ENCODE measurements at regions not wholly inside any gene's neighbourhood (a gene's known extent, or its start where the extent isn't known, plus 50 kb on each side); places are given as distances from the start of the nearest gene placed in this dataset.

DNA sequence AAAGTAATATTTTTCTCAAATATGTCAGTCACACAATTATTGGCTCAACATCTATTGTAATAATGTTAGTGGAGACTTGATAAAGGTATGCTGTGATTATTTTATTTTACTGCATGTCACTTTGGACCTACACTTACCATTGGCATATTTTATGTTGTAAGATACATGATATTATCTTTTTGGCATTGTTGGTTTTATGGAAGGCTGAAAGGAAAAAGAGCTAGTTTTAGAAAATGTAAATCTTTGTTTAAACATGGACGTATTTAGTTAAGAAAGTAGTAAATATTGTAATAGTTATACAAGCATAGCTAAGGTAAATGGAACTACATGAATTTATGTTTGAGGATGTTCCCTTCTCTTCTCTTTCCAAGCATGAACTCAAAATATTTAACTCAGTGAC lies 1399.3 kb downstream of the STIM2 start:
- TF ChIP-seq GATA2 (IDR thresholded peaks at IDR 0.05; ENCODE audit: low read depth, low read length) (no peak), GATA3 (IDR thresholded peaks at IDR 0.05; ENCODE audit: low read depth, low read length) (no peak)

DNA sequence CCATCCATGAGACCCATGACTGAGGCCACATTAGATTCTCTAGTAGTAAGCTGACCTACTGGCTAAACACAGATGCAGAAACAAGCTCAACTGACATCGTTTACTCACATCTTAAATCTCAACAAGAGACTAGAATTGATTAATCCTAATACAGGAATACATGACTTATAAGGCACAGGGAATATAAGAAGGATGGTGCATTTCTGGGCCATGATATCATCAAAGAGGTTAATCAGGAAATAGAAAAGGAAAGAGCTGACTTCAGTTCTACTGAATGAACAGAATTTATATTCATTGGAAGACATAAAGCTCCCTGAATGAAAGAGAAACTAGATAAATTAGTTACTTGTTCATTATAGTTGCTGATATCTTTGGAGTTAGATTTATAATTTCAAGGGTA lies 1406.5 kb downstream of the STIM2 start:
- TF ChIP-seq GATA2 (IDR thresholded peaks at IDR 0.05; ENCODE audit: low read depth, low read length), result no peak
- TF ChIP-seq GATA3 (IDR thresholded peaks at IDR 0.05; ENCODE audit: low read depth, low read length), result no peak

DNA sequence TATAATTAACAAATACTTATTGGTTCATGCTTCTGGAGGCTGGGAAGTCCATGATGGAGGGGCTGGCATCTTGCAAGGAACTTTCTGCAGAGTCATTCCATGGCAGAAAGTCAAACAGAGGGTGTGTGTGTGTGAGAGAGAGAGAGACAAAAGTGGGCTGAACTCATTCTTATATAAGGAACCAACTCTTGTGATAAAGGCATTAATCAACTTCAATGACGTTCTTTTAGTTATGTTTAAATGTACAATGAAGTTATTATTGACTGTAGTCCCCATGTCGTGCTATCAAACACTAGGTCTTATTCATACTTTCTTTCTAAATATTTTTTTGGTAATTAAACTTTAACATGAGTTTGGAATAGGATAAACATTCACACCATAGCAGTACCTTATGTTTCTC lies 1408.8 kb downstream of the STIM2 start:
- TF ChIP-seq GATA3 (IDR thresholded peaks at IDR 0.05; ENCODE audit: low read depth, low read length) (no peak), GATA2 (IDR thresholded peaks at IDR 0.05; ENCODE audit: low read depth, low read length) (no peak)

DNA sequence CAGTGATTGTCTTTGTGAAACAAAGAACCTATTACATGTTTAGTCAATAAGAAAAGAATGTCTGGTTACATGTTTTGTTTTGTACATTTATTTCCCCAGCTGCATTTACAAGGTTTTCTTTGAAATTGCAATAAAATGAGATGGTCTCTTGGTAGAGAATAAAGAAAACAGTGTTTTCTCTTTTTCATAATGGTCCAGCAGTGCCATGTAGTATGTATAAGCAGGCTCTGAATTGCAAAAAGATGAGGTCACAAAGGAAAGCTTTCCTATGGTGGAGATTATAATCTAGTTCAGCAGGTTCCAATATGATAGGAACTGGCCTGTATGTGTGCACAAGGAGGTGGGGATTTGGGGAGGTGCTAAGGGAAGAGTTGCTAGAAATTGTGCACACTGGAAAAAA lies 1417.3 kb downstream of the STIM2 start:
- TF ChIP-seq GATA2 (IDR thresholded peaks at IDR 0.05; ENCODE audit: low read depth, low read length), result no peak
- TF ChIP-seq GATA3 (IDR thresholded peaks at IDR 0.05; ENCODE audit: low read depth, low read length), result no peak

DNA sequence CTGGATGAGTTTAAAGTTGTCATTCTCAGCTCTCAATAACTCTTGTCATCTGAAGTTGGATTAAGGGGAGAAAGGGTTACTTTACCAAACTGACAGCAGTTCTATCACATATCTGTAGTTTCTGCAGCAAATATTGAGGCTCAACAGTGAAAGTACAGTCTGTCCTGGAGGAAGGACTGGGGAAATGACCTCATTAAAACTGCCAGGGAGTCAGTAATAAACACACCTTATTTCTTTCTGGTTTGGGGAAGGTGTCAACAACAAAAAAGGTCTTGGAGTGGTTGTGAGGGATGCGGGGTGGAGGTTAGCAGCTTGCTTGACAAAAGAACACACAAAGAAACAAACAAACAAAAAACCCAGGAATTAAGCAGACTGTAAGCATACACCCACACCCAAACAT lies 1418.0 kb downstream of the STIM2 start:
- TF ChIP-seq GATA3 (IDR thresholded peaks at IDR 0.05; ENCODE audit: low read depth, low read length) (no peak), GATA2 (IDR thresholded peaks at IDR 0.05; ENCODE audit: low read depth, low read length) (no peak)

DNA sequence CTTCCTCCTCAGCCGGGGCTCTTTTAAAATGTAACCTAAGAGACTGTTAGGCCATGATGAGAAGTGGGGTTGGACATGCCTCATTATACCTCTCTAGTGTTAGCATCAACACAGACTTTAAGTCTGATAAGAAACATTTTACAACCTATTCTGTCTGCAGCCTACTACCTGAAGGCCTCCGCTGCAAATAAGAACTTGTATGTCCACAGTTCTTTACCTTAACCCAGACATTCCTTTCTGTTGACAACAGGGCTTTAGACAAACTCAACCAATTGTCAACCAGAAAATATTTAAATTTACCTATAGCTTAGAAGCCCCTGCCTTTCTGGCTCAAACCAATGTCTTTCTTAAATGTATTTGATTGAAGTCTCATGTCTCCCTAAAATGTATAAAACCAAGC lies 1418.6 kb downstream of the STIM2 start:
- TF ChIP-seq GATA2 (IDR thresholded peaks at IDR 0.05; ENCODE audit: low read depth, low read length) (no peak), GATA3 (IDR thresholded peaks at IDR 0.05; ENCODE audit: low read depth, low read length) (no peak)

DNA sequence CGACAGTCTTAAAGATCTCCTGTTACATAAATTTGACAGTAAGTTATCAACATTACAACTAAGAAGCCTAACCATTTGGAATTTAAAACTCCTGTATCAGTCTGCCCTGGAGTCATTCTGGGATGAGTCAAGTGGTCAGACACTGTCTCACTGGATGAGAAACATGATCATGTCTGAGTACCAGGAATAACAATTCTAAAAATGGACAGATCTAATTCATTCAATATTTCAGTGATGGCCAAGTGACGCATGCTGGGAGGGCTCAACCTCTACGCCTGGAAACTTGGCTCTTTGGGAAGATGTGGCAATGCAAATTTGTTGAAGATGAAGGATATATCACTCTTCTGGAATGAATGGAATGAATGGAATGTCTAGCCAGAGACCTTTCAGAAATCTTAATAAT lies 1427.2 kb downstream of the STIM2 start:
- no peak for TF ChIP-seq GATA3 (IDR thresholded peaks at IDR 0.05; ENCODE audit: low read depth, low read length)
- TF ChIP-seq GATA2 (IDR thresholded peaks at IDR 0.05; ENCODE audit: low read depth, low read length), result no peak

DNA sequence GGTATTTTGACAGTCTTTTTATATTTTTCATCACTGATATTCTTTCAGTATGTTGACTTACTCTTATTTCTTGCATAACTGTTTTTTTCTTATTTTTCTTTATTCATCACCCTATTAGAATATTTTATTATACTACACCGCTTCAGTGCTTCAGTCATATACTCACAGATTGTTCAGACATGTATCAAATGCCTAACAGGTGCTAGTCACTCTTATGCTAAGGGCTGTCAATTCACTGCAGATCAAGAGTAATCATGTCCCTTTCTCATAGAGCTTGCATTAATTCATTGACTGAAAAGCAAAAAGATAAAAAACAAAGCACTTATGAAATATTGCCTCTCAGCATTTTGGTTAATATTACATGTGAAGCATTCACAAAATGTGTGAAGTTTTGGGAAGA lies 1435.6 kb downstream of the STIM2 start:
- no peak for TF ChIP-seq GATA2 (IDR thresholded peaks at IDR 0.05; ENCODE audit: low read depth, low read length)
- TF ChIP-seq GATA3 (IDR thresholded peaks at IDR 0.05; ENCODE audit: low read depth, low read length), result no peak

DNA sequence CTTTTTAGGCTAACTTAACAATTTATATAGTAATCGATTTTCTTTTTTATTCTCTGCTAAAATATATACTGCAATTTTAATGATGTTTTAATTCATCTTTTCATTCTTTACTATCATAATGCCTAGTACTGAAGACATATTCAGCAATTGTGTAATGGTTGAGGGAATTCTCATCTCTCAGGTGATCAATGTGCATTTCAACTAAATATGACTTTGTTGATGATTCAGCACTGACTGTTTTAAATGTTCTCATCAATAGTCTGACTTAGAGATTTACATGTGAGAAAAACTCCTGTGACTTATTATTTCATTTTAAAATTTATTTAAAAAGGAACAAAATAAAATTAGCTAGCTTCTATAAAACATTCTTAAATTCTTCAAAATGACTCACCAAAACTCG lies 1450.3 kb downstream of the STIM2 start:
- TF ChIP-seq GATA3 (IDR thresholded peaks at IDR 0.05; ENCODE audit: low read depth, low read length) (no peak), GATA2 (IDR thresholded peaks at IDR 0.05; ENCODE audit: low read depth, low read length) (no peak)

DNA sequence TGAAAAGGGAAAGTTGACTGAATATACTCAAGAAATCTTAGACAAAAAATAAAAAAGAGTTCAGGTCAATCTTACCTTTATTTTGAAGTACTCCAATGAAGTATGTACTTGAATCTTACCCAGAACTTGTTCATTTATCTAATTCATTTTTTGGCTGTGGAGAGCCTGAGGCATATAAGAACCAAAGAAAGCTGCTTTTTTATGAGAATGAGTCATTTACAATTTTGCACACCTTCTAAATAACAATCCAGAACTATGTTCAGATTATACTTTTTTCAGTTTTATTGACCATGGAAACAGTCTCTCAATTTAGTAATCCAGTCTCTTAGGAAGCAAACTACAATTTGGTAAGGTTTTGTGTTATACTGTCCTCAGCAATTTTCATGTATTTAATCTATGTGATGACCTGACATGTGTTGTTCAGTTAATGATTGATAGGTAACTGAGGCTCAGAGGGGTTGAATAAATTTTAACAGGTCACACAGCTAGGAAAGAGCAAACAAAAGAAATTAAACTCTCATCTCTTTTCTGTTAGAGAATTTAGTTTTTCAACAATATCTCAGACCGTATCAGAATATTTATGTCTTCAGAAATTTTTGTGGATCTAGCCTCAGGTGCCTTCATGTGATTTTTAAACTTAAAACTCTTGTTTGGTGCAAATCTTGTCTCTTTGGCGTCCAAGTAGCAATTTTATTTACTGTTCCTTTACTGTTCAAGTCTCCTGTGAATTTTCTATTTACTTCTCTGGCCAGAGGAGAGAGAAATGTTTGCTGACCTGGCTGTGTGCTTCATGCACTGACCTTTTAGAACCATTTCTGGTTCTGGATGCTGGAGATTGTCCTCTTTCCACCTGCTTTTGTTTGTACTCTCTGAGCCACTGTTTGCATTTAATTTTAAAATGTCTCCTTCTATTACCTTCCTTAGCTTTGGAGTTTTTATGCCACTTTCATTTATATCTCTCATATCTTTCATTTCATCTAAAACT lies 1453.4 kb downstream of the STIM2 start:
- TF ChIP-seq GATA3 (IDR thresholded peaks at IDR 0.05; ENCODE audit: low read depth, low read length), result no peak
- no peak for TF ChIP-seq GATA2 (IDR thresholded peaks at IDR 0.05; ENCODE audit: low read depth, low read length)

DNA sequence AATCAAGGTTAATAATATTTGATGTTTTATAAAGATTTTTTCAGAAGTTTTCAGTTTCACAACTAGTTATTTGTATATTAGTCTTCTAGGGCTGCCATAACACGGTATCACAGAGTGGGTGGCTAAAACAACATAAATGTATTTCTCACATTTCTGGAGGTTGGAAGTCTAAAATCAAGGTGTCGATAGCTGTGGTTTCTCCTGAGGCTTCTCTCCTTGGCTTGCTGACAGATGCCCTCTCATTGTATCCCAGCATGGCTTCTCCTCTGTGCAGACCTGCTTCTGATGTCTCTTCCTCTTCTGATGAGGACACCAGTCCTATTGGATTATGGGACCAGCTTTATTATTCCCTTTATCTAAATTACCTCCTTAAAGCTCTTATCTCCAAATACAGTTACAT lies 1456.6 kb downstream of the STIM2 start:
- TF ChIP-seq GATA3 (IDR thresholded peaks at IDR 0.05; ENCODE audit: low read depth, low read length) (no peak), GATA2 (IDR thresholded peaks at IDR 0.05; ENCODE audit: low read depth, low read length) (no peak)

DNA sequence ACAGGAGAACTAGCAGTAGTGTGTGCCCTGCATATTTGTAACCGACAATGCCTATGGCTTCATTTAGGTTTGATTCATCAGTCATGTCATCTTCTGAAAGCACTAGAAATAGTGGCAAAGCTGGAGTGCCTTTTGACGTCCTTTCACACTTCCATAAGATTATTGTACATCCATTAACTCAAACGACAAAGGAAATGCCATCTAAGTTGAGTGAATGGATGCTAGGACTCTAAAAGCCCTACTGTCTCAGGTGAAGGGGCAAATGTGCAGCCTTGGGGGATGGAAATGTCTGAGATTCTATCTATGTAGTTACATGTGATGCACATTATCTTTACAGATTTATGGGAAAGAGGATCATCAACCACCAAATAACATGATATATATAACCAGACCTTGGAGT lies 1473.6 kb downstream of the STIM2 start:
- no peak for TF ChIP-seq GATA2 (IDR thresholded peaks at IDR 0.05; ENCODE audit: low read depth, low read length)
- TF ChIP-seq GATA3 (IDR thresholded peaks at IDR 0.05; ENCODE audit: low read depth, low read length), result no peak

DNA sequence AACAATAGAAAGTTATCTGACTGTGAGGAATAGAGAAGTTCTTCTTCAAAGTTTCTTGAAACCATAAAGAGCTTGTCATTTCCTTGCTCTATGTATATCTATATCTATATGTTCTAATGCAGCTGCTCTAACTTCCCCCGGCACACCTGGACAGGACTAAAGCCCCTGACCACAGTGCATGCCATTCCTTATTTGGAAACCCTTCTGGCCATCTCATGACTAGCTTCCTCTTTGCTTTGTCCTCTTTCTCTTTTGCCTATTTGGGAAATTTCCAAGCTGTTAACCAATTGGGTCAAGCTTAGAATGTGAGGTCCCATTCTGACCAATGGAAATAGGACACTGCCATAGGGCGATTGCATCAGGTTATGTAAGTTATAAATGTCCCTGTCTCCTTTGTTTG lies 1481.1 kb downstream of the STIM2 start:
- TF ChIP-seq GATA2 (IDR thresholded peaks at IDR 0.05; ENCODE audit: low read depth, low read length) (no peak), GATA3 (IDR thresholded peaks at IDR 0.05; ENCODE audit: low read depth, low read length) (no peak)

DNA sequence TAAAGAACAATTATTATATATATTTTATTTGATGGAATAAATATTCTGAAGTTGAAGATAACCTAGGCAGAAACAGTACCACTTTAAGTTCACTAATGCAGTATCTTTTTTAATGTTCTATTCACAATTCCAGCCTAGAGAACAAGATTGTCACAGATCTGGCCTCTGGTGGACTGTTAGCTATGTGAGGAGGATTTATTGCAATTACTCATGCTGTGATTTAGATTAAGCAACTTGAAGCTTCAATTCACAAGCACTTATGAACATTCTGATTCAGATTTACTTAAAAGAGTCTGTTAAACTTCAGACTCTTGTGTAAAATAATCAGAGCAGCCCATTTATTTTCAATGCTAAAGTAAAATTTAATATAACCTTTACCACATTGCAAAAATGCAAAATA lies 1489.8 kb downstream of the STIM2 start:
- TF ChIP-seq GATA3 (IDR thresholded peaks at IDR 0.05; ENCODE audit: low read depth, low read length) (no peak), GATA2 (IDR thresholded peaks at IDR 0.05; ENCODE audit: low read depth, low read length) (no peak)

DNA sequence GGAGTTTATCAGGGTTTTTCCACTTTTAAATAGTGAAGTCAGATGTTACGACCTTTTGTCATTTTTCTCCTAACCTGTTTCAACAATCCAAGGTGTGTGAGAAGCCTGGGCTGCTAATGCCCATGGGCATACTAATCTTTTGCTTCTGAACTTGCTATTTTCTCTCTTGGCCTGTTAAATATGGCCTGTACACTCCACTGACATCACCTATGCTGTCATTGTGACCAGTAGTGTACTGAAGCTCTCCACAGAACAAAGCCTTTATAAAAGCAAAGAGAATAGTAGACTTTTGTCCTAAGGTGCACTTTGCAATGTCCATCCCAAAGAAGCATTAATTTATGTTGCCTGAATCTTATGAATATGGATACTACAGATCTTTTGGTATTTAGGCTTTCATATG lies 1490.5 kb downstream of the STIM2 start:
- TF ChIP-seq GATA3 (IDR thresholded peaks at IDR 0.05; ENCODE audit: low read depth, low read length) (no peak), GATA2 (IDR thresholded peaks at IDR 0.05; ENCODE audit: low read depth, low read length) (no peak)

All from SH-SY5Y (cell line).